Activated naive CD4-positive, alpha-beta T cell treated with anti-CD3 and anti-CD28 coated beads, Interleukin-2, amount 50 U/mL, for 24 hours (primary cell): ENCODE measurements at regions not wholly inside any gene's neighbourhood (a gene's known extent, or its start where the extent isn't known, plus 50 kb on each side); places are given as distances from the start of the nearest gene placed in this dataset.
"Not testable (repeated sequence)": the region's sequence is repeated elsewhere in the genome, so short reads cannot be mapped to it uniquely, and the experiment has no call there.

Source experiments
- H3K27ac Mint-ChIP-seq: one replicate; pipeline ENCODE4 v1.8.0; 2021; ENCODE audit warnings: mild to moderate bottlenecking, mixed read lengths
- H3K27me3 Mint-ChIP-seq: one replicate; pipeline ENCODE4 v1.8.0; 2021; ENCODE audit warnings: mixed read lengths
- H3K36me3 Mint-ChIP-seq: one replicate; pipeline ENCODE4 v1.8.0; 2021; ENCODE audit warnings: mixed read lengths
- H3K4me1 Mint-ChIP-seq: one replicate; pipeline ENCODE4 v1.8.0; 2021; ENCODE audit warnings: mixed read lengths
- H3K4me3 Mint-ChIP-seq: one replicate; pipeline ENCODE4 v1.8.0; 2021; ENCODE audit warnings: mild to moderate bottlenecking, mixed read lengths
- H3K9me3 Mint-ChIP-seq: one replicate; pipeline ENCODE4 v1.8.0; 2021; ENCODE audit warnings: mixed read lengths

- Mint-ChIP-seq H3K27ac (no peak overlapping the region), H3K4me3 (no peak overlapping the region), H3K4me1 (no peaks in the 10 kb centered on the region), H3K9me3 (no peaks in the 10 kb centered on the region), H3K36me3 (no peaks in the 10 kb centered on the region), H3K27me3 (no peaks in the 10 kb centered on the region)
Measured at GRCh38 chr6:102986086-102986485, 1592.6 kb downstream of the GRIK2 start.

GRCh38 chr6:102984357-102984756, 1590.8 kb downstream of the GRIK2 start:
- no peak overlapping the region for H3K4me3 Mint-ChIP-seq
- no peaks in the 10 kb centered on the region for H3K4me1 Mint-ChIP-seq
- no peaks in the 10 kb centered on the region for H3K36me3 Mint-ChIP-seq
- H3K27me3 Mint-ChIP-seq, result no peaks in the 10 kb centered on the region
- no peak overlapping the region for H3K27ac Mint-ChIP-seq
- no peaks in the 10 kb centered on the region for H3K9me3 Mint-ChIP-seq

- H3K4me1 Mint-ChIP-seq, result no peaks in the 10 kb centered on the region
- H3K36me3 Mint-ChIP-seq, result no peaks in the 10 kb centered on the region
- H3K4me3 Mint-ChIP-seq, result no peak overlapping the region
- no peak overlapping the region for H3K27ac Mint-ChIP-seq
- H3K9me3 Mint-ChIP-seq, result no peaks in the 10 kb centered on the region
- no peaks in the 10 kb centered on the region for H3K27me3 Mint-ChIP-seq
Measured at GRCh38 chr6:102981490-102982015, 1588.0 kb downstream of the GRIK2 start.

GRCh38 chr6:102980951-102981350, 1587.4 kb downstream of the GRIK2 start:
- Mint-ChIP-seq H3K4me3 (no peak overlapping the region), H3K4me1 (no peaks in the 10 kb centered on the region), H3K36me3 (no peaks in the 10 kb centered on the region), H3K27me3 (no peaks in the 10 kb centered on the region), H3K27ac (no peak overlapping the region), H3K9me3 (no peaks in the 10 kb centered on the region)

- H3K27me3 Mint-ChIP-seq, result no peaks in the 10 kb centered on the region
- H3K9me3 Mint-ChIP-seq, result no peaks in the 10 kb centered on the region
- H3K27ac Mint-ChIP-seq, result no peak overlapping the region
- no peak overlapping the region for H3K4me3 Mint-ChIP-seq
- H3K4me1 Mint-ChIP-seq, result no peaks in the 10 kb centered on the region
- no peaks in the 10 kb centered on the region for H3K36me3 Mint-ChIP-seq
Measured at GRCh38 chr6:102961902-102962301, 1568.4 kb downstream of the GRIK2 start.

- Mint-ChIP-seq H3K36me3 (no peaks in the 10 kb centered on the region), H3K4me1 (no peaks in the 10 kb centered on the region), H3K4me3 (no peak overlapping the region), H3K27ac (no peak overlapping the region), H3K9me3 (peaks cover 8% of the 10 kb centered on the region), H3K27me3 (no peaks in the 10 kb centered on the region)
Measured at GRCh38 chr6:102950967-102951366, 1557.5 kb downstream of the GRIK2 start.

- Mint-ChIP-seq H3K9me3 (peaks cover 8% of the 10 kb centered on the region), H3K36me3 (no peaks in the 10 kb centered on the region), H3K27ac (no peak overlapping the region), H3K27me3 (no peaks in the 10 kb centered on the region), H3K4me3 (no peak overlapping the region), H3K4me1 (no peaks in the 10 kb centered on the region)
Measured at GRCh38 chr6:102944475-102944874, 1551.0 kb downstream of the GRIK2 start.

- Mint-ChIP-seq H3K4me3 (no peak overlapping the region), H3K4me1 (no peaks in the 10 kb centered on the region), H3K27ac (no peak overlapping the region), H3K27me3 (no peaks in the 10 kb centered on the region), H3K36me3 (no peaks in the 10 kb centered on the region), H3K9me3 (peaks cover 1% of the 10 kb centered on the region)
Measured at GRCh38 chr6:102942206-102942605, 1548.7 kb downstream of the GRIK2 start.

GRCh38 chr6:102936959-102937358, 1543.5 kb downstream of the GRIK2 start:
- Mint-ChIP-seq H3K4me3 (no peak overlapping the region), H3K27ac (no peak overlapping the region), H3K9me3 (no peaks in the 10 kb centered on the region), H3K27me3 (no peaks in the 10 kb centered on the region), H3K4me1 (no peaks in the 10 kb centered on the region), H3K36me3 (no peaks in the 10 kb centered on the region)

GRCh38 chr6:102928109-102928508, 1534.6 kb downstream of the GRIK2 start:
- Mint-ChIP-seq H3K9me3 (peaks cover 5% of the 10 kb centered on the region), H3K4me1 (no peaks in the 10 kb centered on the region), H3K27me3 (no peaks in the 10 kb centered on the region), H3K4me3 (no peak overlapping the region), H3K27ac (no peak overlapping the region), H3K36me3 (no peaks in the 10 kb centered on the region)

GRCh38 chr6:102918161-102918560, 1524.7 kb downstream of the GRIK2 start:
- Mint-ChIP-seq H3K27ac (no peak overlapping the region), H3K4me3 (no peak overlapping the region), H3K36me3 (no peaks in the 10 kb centered on the region), H3K27me3 (no peaks in the 10 kb centered on the region), H3K4me1 (no peaks in the 10 kb centered on the region), H3K9me3 (no peaks in the 10 kb centered on the region)

GRCh38 chr6:102911571-102911970, 1518.1 kb downstream of the GRIK2 start:
- H3K4me3 Mint-ChIP-seq, result no peak overlapping the region
- no peaks in the 10 kb centered on the region for H3K36me3 Mint-ChIP-seq
- H3K27me3 Mint-ChIP-seq, result no peaks in the 10 kb centered on the region
- no peak overlapping the region for H3K27ac Mint-ChIP-seq
- H3K4me1 Mint-ChIP-seq, result no peaks in the 10 kb centered on the region
- H3K9me3 Mint-ChIP-seq, result no peaks in the 10 kb centered on the region

GRCh38 chr6:102910701-102911139, 1517.2 kb downstream of the GRIK2 start:
- not testable (repeated sequence) for H3K4me1 Mint-ChIP-seq, H3K27me3 Mint-ChIP-seq, H3K4me3 Mint-ChIP-seq, H3K27ac Mint-ChIP-seq, H3K36me3 Mint-ChIP-seq, H3K9me3 Mint-ChIP-seq

- Mint-ChIP-seq H3K27me3 (no peaks in the 10 kb centered on the region), H3K4me1 (no peaks in the 10 kb centered on the region), H3K4me3 (no peak overlapping the region), H3K36me3 (no peaks in the 10 kb centered on the region), H3K9me3 (no peaks in the 10 kb centered on the region), H3K27ac (no peak overlapping the region)
Measured at GRCh38 chr6:102907181-102907580, 1513.7 kb downstream of the GRIK2 start.

- Mint-ChIP-seq H3K4me3 (no peak overlapping the region), H3K27me3 (no peaks in the 10 kb centered on the region)
Measured at GRCh38 chr6:102902471-102902870, 1509.0 kb downstream of the GRIK2 start.

GRCh38 chr6:102895683-102896082, 1502.2 kb downstream of the GRIK2 start:
- Mint-ChIP-seq H3K27ac (no peak overlapping the region), H3K4me1 (no peaks in the 10 kb centered on the region), H3K4me3 (no peak overlapping the region), H3K9me3 (no peaks in the 10 kb centered on the region), H3K36me3 (no peaks in the 10 kb centered on the region), H3K27me3 (no peaks in the 10 kb centered on the region)

More at GRCh38 chr6:102902471-102902870, 1509.0 kb downstream of the GRIK2 start:
- no peaks in the 10 kb centered on the region for H3K9me3 Mint-ChIP-seq
- no peaks in the 10 kb centered on the region for H3K4me1 Mint-ChIP-seq
- no peak overlapping the region for H3K27ac Mint-ChIP-seq
- H3K36me3 Mint-ChIP-seq, result no peaks in the 10 kb centered on the region

- no peaks in the 10 kb centered on the region for H3K27me3 Mint-ChIP-seq
- no peak overlapping the region for H3K27ac Mint-ChIP-seq
- no peaks in the 10 kb centered on the region for H3K36me3 Mint-ChIP-seq
- H3K4me3 Mint-ChIP-seq, result no peak overlapping the region
- no peaks in the 10 kb centered on the region for H3K4me1 Mint-ChIP-seq
- H3K9me3 Mint-ChIP-seq, result no peaks in the 10 kb centered on the region
Measured at GRCh38 chr6:102885165-102885564, 1491.7 kb downstream of the GRIK2 start.
